ENCODE measurements at regions not wholly inside any gene's neighbourhood (a gene's known extent, or its start where the extent isn't known, plus 50 kb on each side); places are given as distances from the start of the nearest gene placed in this dataset.

GRCh38 chrX:28223991-28224390, 242.7 kb upstream of the DCAF8L1 start:
- no peak for TF ChIP-seq REST (IDR thresholded peaks at IDR 0.05; ENCODE audit: insufficient read depth in 1 of 2, low read depth in 2 of 2, low read length in 1 of 2)
- no peak for TF ChIP-seq POLR2AphosphoS5 (IDR thresholded peaks at IDR 0.05; ENCODE audit: low read depth, low read length)
- TF ChIP-seq TCF7L2 (IDR thresholded peaks at IDR 0.05; ENCODE audit: low read depth, low read length): no peak
- no peak for TF ChIP-seq CTCF (IDR thresholded peaks at IDR 0.05)
- no peak for TF ChIP-seq SIN3A (IDR thresholded peaks at IDR 0.05; ENCODE audit: borderline replicate concordance, insufficient read depth, low read depth, low read length)
- H3K27me3 ChIP-seq (ENCODE audit: control insufficient read depth, insufficient read depth, low read length): no peaks in the 10 kb centered on the region
- no peaks in the 10 kb centered on the region for H3K9me3 ChIP-seq (ENCODE audit: control insufficient read depth, insufficient read depth, low read depth, low read length)
- no TSS peak for BruUV-seq (replicated peaks)
- H3K4me1 ChIP-seq (ENCODE audit: control insufficient read depth, insufficient read depth, low read length): no peaks in the 10 kb centered on the region
- in situ Hi-C loops (cut with HindIII; ENCODE audit: low pct_unique_long_range_greater_than_20kb, low sequenced_read_pairs): no loop called here
- H3K4me3 ChIP-seq (ENCODE audit: low read depth in 2 of 2, low read length in 2 of 2): no peak overlapping the region
- no peaks in the 10 kb centered on the region for H3K36me3 ChIP-seq (ENCODE audit: control insufficient read depth, insufficient read depth, low read length)
- DNase-seq (ENCODE audit: low read depth, low spot score) (no peak), ATAC-seq (no peak)
- CTCF ChIA-PET: no interaction called here
- intact Hi-C loops (cut with micrococcal nuclease; ENCODE audit: unreplicated experiment): no loop called here
- POLR2A ChIA-PET: no interaction called here
- H3K27ac ChIP-seq (ENCODE audit: low read length): no peak overlapping the region

- Histone ChIP-seq H3K27me3 (ENCODE audit: control insufficient read depth, insufficient read depth, low read length) (no peaks in the 10 kb centered on the region), H3K36me3 (ENCODE audit: control insufficient read depth, insufficient read depth, low read length) (no peaks in the 10 kb centered on the region), H3K9me3 (ENCODE audit: control insufficient read depth, insufficient read depth, low read depth, low read length) (no peaks in the 10 kb centered on the region), H3K4me1 (ENCODE audit: control insufficient read depth, insufficient read depth, low read length) (no peaks in the 10 kb centered on the region), H3K27ac (ENCODE audit: low read length) (no peak overlapping the region), H3K4me3 (ENCODE audit: low read depth in 2 of 2, low read length in 2 of 2) (no peak overlapping the region)
- ChIA-PET CTCF (no interaction called here), POLR2A (no interaction called here)
- no peak for ATAC-seq
- TF ChIP-seq POLR2AphosphoS5 (IDR thresholded peaks at IDR 0.05; ENCODE audit: low read depth, low read length) (no peak), TCF7L2 (IDR thresholded peaks at IDR 0.05; ENCODE audit: low read depth, low read length) (no peak), CTCF (IDR thresholded peaks at IDR 0.05) (no peak), REST (IDR thresholded peaks at IDR 0.05; ENCODE audit: insufficient read depth in 1 of 2, low read depth in 2 of 2, low read length in 1 of 2) (no peak), SIN3A (IDR thresholded peaks at IDR 0.05; ENCODE audit: borderline replicate concordance, insufficient read depth, low read depth, low read length) (no peak)
- BruUV-seq (replicated peaks): no TSS peak
- in situ Hi-C loops (cut with HindIII; ENCODE audit: low pct_unique_long_range_greater_than_20kb, low sequenced_read_pairs): no loop called here
- DNase-seq (ENCODE audit: low read depth, low spot score): no peak
- intact Hi-C loops (cut with micrococcal nuclease; ENCODE audit: unreplicated experiment): no loop called here
Measured at GRCh38 chrX:28223469-28223868, 242.2 kb upstream of the DCAF8L1 start.

Measured in Panc1 (cell line).